ENCODE measurements at regions not wholly inside any gene's neighbourhood (a gene's known extent, or its start where the extent isn't known, plus 50 kb on each side); places are given as distances from the start of the nearest gene placed in this dataset.
"Not testable (repeated sequence)": the region's sequence is repeated elsewhere in the genome, so short reads cannot be mapped to it uniquely, and the experiment has no call there.

DNA sequence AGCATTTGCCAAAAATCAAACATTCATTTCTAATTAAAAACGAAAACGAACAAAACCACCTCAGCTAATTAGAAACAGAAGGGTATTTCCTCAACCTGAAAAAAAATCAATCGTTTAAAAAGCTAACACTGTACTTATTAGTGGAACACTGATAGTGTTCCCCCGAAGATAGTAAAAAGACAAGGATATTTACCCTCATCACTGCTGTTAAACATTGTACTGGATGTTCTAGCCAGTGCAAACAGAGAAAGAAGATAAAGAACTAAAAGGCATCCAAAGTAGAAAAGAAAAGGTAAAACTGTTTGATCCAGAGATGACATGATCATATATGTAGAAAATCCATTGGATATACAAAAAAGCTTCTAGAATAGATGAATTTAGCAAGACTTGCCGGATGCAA is 508.3 kb downstream of the DMRTA1 start:
- no peak for DNase-seq (ENCODE audit: insufficient read length, low spot score)
- no peak for FAIRE-seq
- TF ChIP-seq, protein P1, sequence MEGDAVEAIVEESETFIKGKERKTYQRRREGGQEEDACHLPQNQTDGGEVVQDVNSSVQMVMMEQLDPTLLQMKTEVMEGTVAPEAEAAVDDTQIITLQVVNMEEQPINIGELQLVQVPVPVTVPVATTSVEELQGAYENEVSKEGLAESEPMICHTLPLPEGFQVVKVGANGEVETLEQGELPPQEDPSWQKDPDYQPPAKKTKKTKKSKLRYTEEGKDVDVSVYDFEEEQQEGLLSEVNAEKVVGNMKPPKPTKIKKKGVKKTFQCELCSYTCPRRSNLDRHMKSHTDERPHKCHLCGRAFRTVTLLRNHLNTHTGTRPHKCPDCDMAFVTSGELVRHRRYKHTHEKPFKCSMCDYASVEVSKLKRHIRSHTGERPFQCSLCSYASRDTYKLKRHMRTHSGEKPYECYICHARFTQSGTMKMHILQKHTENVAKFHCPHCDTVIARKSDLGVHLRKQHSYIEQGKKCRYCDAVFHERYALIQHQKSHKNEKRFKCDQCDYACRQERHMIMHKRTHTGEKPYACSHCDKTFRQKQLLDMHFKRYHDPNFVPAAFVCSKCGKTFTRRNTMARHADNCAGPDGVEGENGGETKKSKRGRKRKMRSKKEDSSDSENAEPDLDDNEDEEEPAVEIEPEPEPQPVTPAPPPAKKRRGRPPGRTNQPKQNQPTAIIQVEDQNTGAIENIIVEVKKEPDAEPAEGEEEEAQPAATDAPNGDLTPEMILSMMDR (IDR thresholded peaks at IDR 0.05; ENCODE audit: insufficient read depth, missing control alignments) = no peak

DNA sequence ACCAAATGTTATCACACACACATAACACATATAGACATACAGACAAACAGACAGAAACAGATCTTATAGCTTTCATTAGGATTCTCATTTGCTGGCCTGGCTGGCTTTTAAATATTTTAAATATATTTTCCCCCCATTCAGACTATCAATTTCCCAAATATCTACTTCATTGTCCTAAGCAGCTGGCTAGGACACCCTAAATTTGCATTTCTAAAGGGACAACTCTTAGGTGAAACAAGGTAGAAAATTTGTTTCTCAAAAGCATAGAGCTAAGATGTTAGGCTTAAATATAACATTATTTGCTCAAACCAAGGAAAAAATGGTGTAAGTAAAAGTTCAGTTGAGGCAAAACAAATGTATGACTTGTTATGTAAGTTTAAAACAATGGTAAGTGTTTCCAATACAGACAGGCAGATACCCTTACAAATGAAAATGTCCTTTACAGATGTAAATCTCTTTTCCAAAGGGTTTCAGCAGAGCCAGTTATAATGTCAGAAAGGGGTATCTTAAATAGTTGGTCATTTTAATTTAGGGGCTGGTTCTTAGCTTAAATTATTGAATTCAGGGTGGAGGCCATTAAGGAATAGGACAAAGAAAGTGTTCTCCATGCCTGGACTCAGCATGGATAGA is 522.8 kb downstream of the DMRTA1 start:
- FAIRE-seq = no peak
- TF ChIP-seq, protein P1 (IDR thresholded peaks at IDR 0.05; ENCODE audit: insufficient read depth, missing control alignments) = no peak

DNA sequence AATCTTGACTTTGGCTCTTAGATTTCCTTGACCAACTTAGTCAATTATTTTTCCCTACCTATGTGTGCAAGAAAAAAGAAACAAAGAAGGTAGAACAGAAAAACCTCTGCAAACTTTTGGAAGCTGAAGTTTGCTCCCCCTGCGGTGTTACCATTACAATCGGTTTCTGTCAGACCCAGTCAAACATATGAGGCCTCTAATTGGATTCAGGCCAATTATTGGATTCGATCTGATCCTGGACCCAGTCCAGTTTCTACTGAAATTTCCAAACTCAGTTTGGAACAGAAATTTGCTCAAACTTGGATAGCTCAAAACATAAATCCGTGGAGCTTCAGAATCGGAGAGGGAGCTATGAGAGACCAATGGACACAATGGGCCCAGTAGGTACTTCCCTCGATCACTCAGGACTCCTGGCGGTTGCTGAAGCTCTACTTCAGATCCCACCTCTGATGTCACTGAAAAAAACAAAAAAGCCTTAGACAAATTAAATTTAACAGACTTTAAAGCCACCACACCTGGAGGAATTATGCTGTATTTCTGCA is 523.9 kb downstream of the DMRTA1 start:
- FAIRE-seq = no peak

More for the DNA sequence above, 522.8 kb downstream of the DMRTA1 start:
- no peak for DNase-seq (ENCODE audit: insufficient read length, low spot score)

DNA sequence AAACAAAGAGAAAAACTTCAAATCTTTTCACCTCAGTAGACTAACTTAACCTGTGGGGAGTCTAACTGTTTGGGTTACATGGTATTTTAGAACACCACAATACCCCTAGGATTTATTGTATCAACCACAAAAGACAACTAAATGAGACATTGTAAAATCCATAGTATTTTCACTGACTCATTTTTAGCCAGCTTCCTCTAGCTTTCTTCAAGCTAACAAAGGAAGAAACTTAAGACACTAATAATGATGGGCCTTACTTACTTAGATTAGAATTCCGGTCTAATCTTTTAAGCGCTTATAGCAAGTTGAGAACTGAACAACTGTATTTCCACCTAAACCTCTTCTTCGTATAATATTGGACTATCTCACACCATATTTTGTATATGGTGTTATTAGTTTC is 529.3 kb downstream of the DMRTA1 start:
- DNase-seq (ENCODE audit: insufficient read length, low spot score) = no peak
- no peak for FAIRE-seq
- TF ChIP-seq, protein P1 (IDR thresholded peaks at IDR 0.05; ENCODE audit: insufficient read depth, missing control alignments) = no peak

More for the DNA sequence above, 523.9 kb downstream of the DMRTA1 start:
- TF ChIP-seq, protein P1 (IDR thresholded peaks at IDR 0.05; ENCODE audit: insufficient read depth, missing control alignments) = no peak
- DNase-seq (ENCODE audit: insufficient read length, low spot score) = no peak

DNA sequence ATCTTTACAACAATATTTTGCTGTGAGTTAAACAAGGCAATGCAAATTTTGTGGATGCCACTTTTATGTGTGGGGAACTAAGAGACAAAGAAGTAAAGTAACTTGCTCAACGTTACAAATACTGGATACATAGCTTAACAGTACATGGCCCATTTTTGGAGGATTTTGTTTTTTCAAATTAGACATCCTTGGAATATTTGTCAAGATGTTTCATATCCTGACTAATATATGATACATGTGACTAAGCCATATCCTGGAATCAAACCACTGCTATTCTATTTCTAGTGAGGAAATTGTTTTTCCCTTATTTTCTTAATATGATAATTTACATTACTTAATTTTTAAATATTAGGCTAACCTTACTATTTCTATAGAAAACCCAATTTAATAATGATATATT is 529.8 kb downstream of the DMRTA1 start:
- TF ChIP-seq, protein P1 (IDR thresholded peaks at IDR 0.05; ENCODE audit: insufficient read depth, missing control alignments) = no peak
- DNase-seq (ENCODE audit: insufficient read length, low spot score) (no peak), FAIRE-seq (no peak)

DNA sequence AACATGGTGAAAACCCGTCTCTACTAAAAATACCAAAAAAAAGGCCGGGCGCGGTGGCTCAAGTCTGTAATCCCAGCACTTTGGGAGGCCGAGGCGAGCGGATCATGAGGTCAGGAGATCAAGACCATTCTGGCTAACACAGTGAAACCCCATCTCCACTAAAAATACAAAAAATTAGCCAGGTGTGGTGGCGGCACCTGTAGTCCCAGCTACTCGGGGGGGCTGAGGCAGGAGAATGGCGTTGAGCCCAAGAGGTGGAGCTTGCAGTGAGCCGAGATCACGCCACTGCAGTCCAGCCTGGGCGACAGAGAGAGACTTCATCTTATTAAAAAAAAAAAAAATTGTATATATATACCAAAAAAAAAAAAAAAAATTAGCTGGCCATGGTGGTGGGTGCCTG is 533.8 kb downstream of the DMRTA1 start:
- FAIRE-seq; DNase-seq (ENCODE audit: insufficient read length, low spot score): not testable (repeated sequence)

DNA sequence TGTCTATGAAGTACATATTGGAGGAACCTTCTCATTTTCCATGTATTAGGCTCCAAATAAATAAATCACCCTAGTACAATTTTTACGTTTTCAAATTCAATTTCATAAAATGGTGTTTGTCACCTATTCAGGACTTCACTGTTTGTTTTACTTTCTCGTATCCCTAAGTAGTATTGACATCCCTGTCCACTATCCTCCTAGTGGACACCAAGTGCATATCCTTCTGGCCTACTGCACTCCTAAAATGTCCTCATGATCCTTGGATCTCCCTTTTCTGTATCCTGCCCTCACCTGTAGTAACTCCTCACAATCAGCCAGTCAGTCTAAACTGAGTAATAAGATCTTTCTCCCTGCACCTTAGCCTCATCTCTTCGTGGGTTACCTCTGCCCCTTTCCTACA is 539.9 kb downstream of the DMRTA1 start:
- DNase-seq (ENCODE audit: insufficient read length, low spot score) (no peak), FAIRE-seq (no peak)
- TF ChIP-seq, protein P1 (IDR thresholded peaks at IDR 0.05; ENCODE audit: insufficient read depth, missing control alignments) = no peak

Data from D721Med (cell line).